Calu3 (cell line): ENCODE measurements at regions not wholly inside any gene's neighbourhood (a gene's known extent, or its start where the extent isn't known, plus 50 kb on each side); places are given as distances from the start of the nearest gene placed in this dataset.

Source experiments
- BruUV-seq: library from RNA; stranded (reverse); fragments of 400-500 nt; replicated peaks from 2 replicates; lab custom pipeline; 2021; lab: Mats Ljungman, UMichigan
- CTCF ChIA-PET: fragments of 300-600 bp; sonication (Branson Sonifier 250); formaldehyde crosslinking; loops from one replicate; lab custom pipeline; 2022; ENCODE audit warnings: antibody characterized with exemption; lab: Charles Lee
- DNase-seq: peaks from one replicate; pipeline ENCODE4 v3.0.0; 2022
- H3K27ac Mint-ChIP-seq: one replicate; pipeline ENCODE4 v1.8.0; 2022; ENCODE audit warnings: mixed read lengths; ENCODE audit not compliant: unreplicated experiment
- H3K27me3 Mint-ChIP-seq: one replicate; pipeline ENCODE4 v1.8.0; 2022; ENCODE audit warnings: mixed read lengths; ENCODE audit not compliant: unreplicated experiment
- H3K36me3 Mint-ChIP-seq: one replicate; pipeline ENCODE4 v1.8.0; 2022; ENCODE audit warnings: mild to moderate bottlenecking, moderate library complexity, mixed read lengths; ENCODE audit not compliant: insufficient read depth, unreplicated experiment
- H3K4me1 Mint-ChIP-seq: one replicate; pipeline ENCODE4 v1.8.0; 2022; ENCODE audit warnings: mild to moderate bottlenecking, low read depth, mixed read lengths; ENCODE audit not compliant: unreplicated experiment
- H3K4me3 Mint-ChIP-seq: one replicate; pipeline ENCODE4 v1.8.0; 2022; ENCODE audit warnings: mild to moderate bottlenecking, low read depth, moderate library complexity, mixed read lengths; ENCODE audit not compliant: unreplicated experiment
- H3K9me3 Mint-ChIP-seq: one replicate; pipeline ENCODE4 v1.8.0; 2022; ENCODE audit warnings: low read depth, mixed read lengths; ENCODE audit not compliant: unreplicated experiment
- CTCF ChIP-seq: fragments of 200-600 bp; IDR thresholded peaks from one replicate; pipeline ENCODE4 v1.8.0; 2022; ENCODE audit warnings: antibody characterized with exemption; ENCODE audit not compliant: unreplicated experiment
- intact Hi-C: fragments of 100-400 bp; cut with micrococcal nuclease; formaldehyde crosslinking; loops from one replicate; pipeline ENCODE4 v1.10.0; 2022; ENCODE audit not compliant: unreplicated experiment

DNA sequence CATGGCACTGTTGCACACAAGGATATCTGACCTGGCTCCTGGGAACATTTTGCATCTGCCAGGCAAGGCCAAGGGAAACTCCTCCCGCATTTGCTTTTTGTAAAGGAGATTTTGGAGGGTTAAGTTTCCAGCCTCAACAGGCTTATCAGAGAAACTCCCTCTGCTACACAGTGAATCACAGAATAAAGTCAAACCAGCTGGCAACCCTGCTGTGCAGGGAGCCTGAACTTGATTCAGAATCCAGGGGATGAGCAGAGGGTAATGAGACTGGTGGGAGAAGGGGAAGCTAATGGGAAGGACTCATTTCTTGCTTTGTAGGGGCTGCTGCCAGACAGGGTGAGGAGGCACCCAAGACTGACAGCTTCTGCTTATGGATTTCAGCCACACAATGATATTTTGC lies 185.3 kb upstream of the ISX start:
- CTCF ChIA-PET = no interaction called here
- intact Hi-C loops = no loop called here
- H3K4me1 Mint-ChIP-seq = no peaks in the 10 kb centered on the region
- H3K4me3 Mint-ChIP-seq = no peak overlapping the region
- peaks cover 13% of the 10 kb centered on the region for H3K9me3 Mint-ChIP-seq
- BruUV-seq = no TSS peak
- no peak for TF ChIP-seq CTCF
- H3K36me3 Mint-ChIP-seq = no peaks in the 10 kb centered on the region
- H3K27ac Mint-ChIP-seq = no peak overlapping the region
- no peak for DNase-seq
- no peaks in the 10 kb centered on the region for H3K27me3 Mint-ChIP-seq

GRCh38 chr22:34881453-34881852 lies 184.5 kb upstream of the ISX start:
- H3K36me3 Mint-ChIP-seq = no peaks in the 10 kb centered on the region
- DNase-seq = no peak
- intact Hi-C loops = no loop called here
- no peak overlapping the region for H3K4me3 Mint-ChIP-seq
- H3K27me3 Mint-ChIP-seq = no peaks in the 10 kb centered on the region
- CTCF ChIA-PET = no interaction called here
- TF ChIP-seq CTCF = no peak
- no peak overlapping the region for H3K27ac Mint-ChIP-seq
- H3K9me3 Mint-ChIP-seq = peaks cover 13% of the 10 kb centered on the region
- no TSS peak for BruUV-seq
- no peaks in the 10 kb centered on the region for H3K4me1 Mint-ChIP-seq

GRCh38 chr22:34885852-34886251 lies 180.1 kb upstream of the ISX start:
- no peaks in the 10 kb centered on the region for H3K4me1 Mint-ChIP-seq
- CTCF ChIA-PET = no interaction called here
- no peak for TF ChIP-seq CTCF
- no peak overlapping the region for H3K27ac Mint-ChIP-seq
- no peaks in the 10 kb centered on the region for H3K27me3 Mint-ChIP-seq
- H3K9me3 Mint-ChIP-seq = peaks cover 12% of the 10 kb centered on the region
- intact Hi-C loops = no loop called here
- BruUV-seq = no TSS peak
- H3K4me3 Mint-ChIP-seq = no peak overlapping the region
- DNase-seq = no peak
- H3K36me3 Mint-ChIP-seq = no peaks in the 10 kb centered on the region

DNA sequence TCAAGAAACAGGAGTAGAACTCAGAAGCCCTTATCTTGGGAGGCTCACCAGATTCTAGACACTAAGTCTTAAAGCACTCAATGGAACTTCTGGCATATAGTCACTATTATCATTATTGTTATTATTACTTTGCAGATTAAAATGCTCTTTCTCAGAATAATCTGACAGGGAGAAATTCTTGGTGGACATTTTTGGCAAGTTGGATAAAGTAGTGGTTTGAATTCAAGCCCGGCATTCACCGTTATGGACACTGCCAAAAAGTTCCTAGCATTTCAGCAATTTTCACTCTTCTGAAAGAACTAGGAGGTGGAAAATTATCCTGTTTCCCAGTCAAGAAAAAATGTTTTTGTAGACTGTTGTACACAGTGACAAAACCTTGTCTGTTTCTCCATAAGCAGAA lies 179.6 kb upstream of the ISX start:
- intact Hi-C loops = no loop called here
- BruUV-seq = no TSS peak
- TF ChIP-seq CTCF = no peak
- H3K36me3 Mint-ChIP-seq = no peaks in the 10 kb centered on the region
- peaks cover 12% of the 10 kb centered on the region for H3K9me3 Mint-ChIP-seq
- no peak for DNase-seq
- no peaks in the 10 kb centered on the region for H3K4me1 Mint-ChIP-seq
- CTCF ChIA-PET = no interaction called here
- H3K27me3 Mint-ChIP-seq = no peaks in the 10 kb centered on the region
- H3K27ac Mint-ChIP-seq = no peak overlapping the region
- H3K4me3 Mint-ChIP-seq = no peak overlapping the region
